K562 (cell line): ENCODE measurements at regions not wholly inside any gene's neighbourhood (a gene's known extent, or its start where the extent isn't known, plus 50 kb on each side); places are given as distances from the start of the nearest gene placed in this dataset.

Source experiments
- BRF1 ChIP-seq: IDR thresholded peaks from 3 replicates; pipeline ENCODE4 v1.6.1; 2011; ENCODE audit warnings: borderline replicate concordance, mild to moderate bottlenecking; ENCODE audit not compliant: insufficient read length; ENCODE audit errors: extremely low read depth
- CHAMP1 ChIP-seq: fragments of 450-650 bp; IDR thresholded peaks from 2 replicates; pipeline ENCODE4 v1.6.1; 2016; ENCODE audit warnings: mild to moderate bottlenecking
- CTCF ChIP-seq, 3 experiments: IDR thresholded peaks in 2 of 3; conservative IDR thresholded peaks in 1 of 3; 2 replicates each; pipeline ENCODE4 v1.5.1; 2011 to 2012; ENCODE audit warnings: low read length in 3 of 3, mild to moderate bottlenecking in 3 of 3, control low read depth in 2 of 3, improper control_type of control experiment in 1 of 3, inconsistent platforms in 1 of 3, low read depth in 1 of 3, mixed read lengths in 1 of 3, moderate library complexity in 1 of 3; ENCODE audit not compliant: insufficient read depth in 2 of 3
- JUN ChIP-seq, 2 experiments: sonication (generic) in 1 of 2; formaldehyde crosslinking in 1 of 2; IDR thresholded peaks; 2 replicates each; pipeline versions ENCODE4 v1.6.1 to v1.8.0; 2012 to 2022; ENCODE audit warnings: borderline replicate concordance in 2 of 2, mild to moderate bottlenecking in 2 of 2, improper control_type of control experiment in 1 of 2, low read depth in 1 of 2, low read length in 1 of 2, missing genetic modification reagents in 1 of 2
- MCM3 ChIP-seq: fragments of 450-650 bp; IDR thresholded peaks from 2 replicates; pipeline ENCODE4 v1.6.1; 2016
- MYC ChIP-seq, 2 experiments: fragments of 250-450 bp in 1 of 2; sonication (Bioruptor Pico) in 1 of 2; IDR thresholded peaks; 2 replicates each; pipeline versions ENCODE4 v1.5.1 to v1.6.1; 2012 to 2021; ENCODE audit warnings: low read depth in 2 of 2, borderline replicate concordance in 1 of 2, improper control_type of control experiment in 1 of 2, low read length in 1 of 2, mild to moderate bottlenecking in 1 of 2, moderate library complexity in 1 of 2
- REST ChIP-seq, 2 experiments: fragments of 450-650 bp; formaldehyde crosslinking in 1 of 2; IDR thresholded peaks; 2 replicates each; pipeline versions ENCODE4 v1.4.0 to v1.6.1; 2014 to 2020; ENCODE audit warnings: mild to moderate bottlenecking in 2 of 2, borderline replicate concordance in 1 of 2, low read depth in 1 of 2
- SMARCE1 ChIP-seq: fragments of 450-650 bp; IDR thresholded peaks from 2 replicates; pipeline ENCODE4 v1.7.1; 2016; ENCODE audit warnings: mild to moderate bottlenecking
- SREBF1 ChIP-seq: fragments of 150-350 bp; IDR thresholded peaks from 2 replicates; pipeline ENCODE4 v1.6.1; 2014; ENCODE audit warnings: antibody characterized with exemption, low read depth, low read length, borderline replicate concordance

- no peak for TF ChIP-seq CTCF (IDR thresholded peaks at IDR 0.05 in 2 of 3, conservative IDR thresholded peaks at IDR 0.05 in 1 of 3; ENCODE audit: insufficient read depth in 2 of 3, low read depth in 1 of 3, low read length in 3 of 3)
- TF ChIP-seq JUN (IDR thresholded peaks at IDR 0.05; ENCODE audit: borderline replicate concordance, low read depth, low read length): no peak
- no peak for TF ChIP-seq JUN (CRISPR knock-in tag; IDR thresholded peaks at IDR 0.05; ENCODE audit: borderline replicate concordance)
- no peak for TF ChIP-seq MCM3
- TF ChIP-seq BRF1: no peak
- no peak for TF ChIP-seq SREBF1
- TF ChIP-seq REST (IDR thresholded peaks at IDR 0.05; ENCODE audit: borderline replicate concordance): no peak
- TF ChIP-seq REST (CRISPR knock-in tag; IDR thresholded peaks at IDR 0.05; ENCODE audit: low read depth): no peak
- no peak for TF ChIP-seq MYC (IDR thresholded peaks at IDR 0.05; ENCODE audit: low read depth, low read length)
- no peak for TF ChIP-seq MYC (CRISPR knock-in tag; IDR thresholded peaks at IDR 0.05; ENCODE audit: borderline replicate concordance, low read depth)
- TF ChIP-seq SMARCE1: no peak
- TF ChIP-seq CHAMP1: no peak
Measured at GRCh38 chr7:45500257-45500656, 73.9 kb upstream of the ADCY1 start.
